Stimulated activated CD4-positive, alpha-beta T cell treated with anti-CD3 and anti-CD28 coated beads, Interleukin-2, amount 100 ng/mL, for 24 hours (primary cell): ENCODE measurements at regions not wholly inside any gene's neighbourhood (a gene's known extent, or its start where the extent isn't known, plus 50 kb on each side); places are given as distances from the start of the nearest gene placed in this dataset.
"Not testable (repeated sequence)": the region's sequence is repeated elsewhere in the genome, so short reads cannot be mapped to it uniquely, and the experiment has no call there.

Source experiments
- DNase-seq, 2 donors: peaks; one replicate each; pipeline ENCODE4 v3.0.0-alpha.2; 2020

GRCh38 chr5:72647806-72648205 is 140.6 kb upstream of the ZNF366 start:
- no peak for DNase-seq

GRCh38 chr5:72646246-72646866 is 139.1 kb upstream of the ZNF366 start:
- DNase-seq, result no peak

GRCh38 chr5:72645064-72645846 is 138.0 kb upstream of the ZNF366 start:
- no peak for DNase-seq

GRCh38 chr5:72644296-72644695 is 137.1 kb upstream of the ZNF366 start:
- DNase-seq, result no peak

GRCh38 chr5:72641164-72641563 is 134.0 kb upstream of the ZNF366 start:
- DNase-seq, result no peak

- DNase-seq, result no peak
Observed at GRCh38 chr5:72637058-72637457, 129.8 kb upstream of the ZNF366 start.

- DNase-seq, result not testable (repeated sequence)
Observed at GRCh38 chr5:72636565-72636964, 129.4 kb upstream of the ZNF366 start.

GRCh38 chr5:72634444-72634843 is 127.2 kb upstream of the ZNF366 start:
- DNase-seq, result no peak

GRCh38 chr5:72633649-72634048 is 126.4 kb upstream of the ZNF366 start:
- no peak for DNase-seq

- DNase-seq, result no peak
Observed at GRCh38 chr5:72633041-72633445, 125.8 kb upstream of the ZNF366 start.

- DNase-seq, result no peak
Observed at GRCh38 chr5:72630721-72631120, 123.5 kb upstream of the ZNF366 start.

GRCh38 chr5:72630081-72630480 is 122.9 kb upstream of the ZNF366 start:
- no peak for DNase-seq

GRCh38 chr5:72628771-72629371 is 121.7 kb upstream of the ZNF366 start:
- DNase-seq, result no peak

GRCh38 chr5:72625332-72625731 is 118.1 kb upstream of the ZNF366 start:
- no peak for DNase-seq

GRCh38 chr5:72624641-72625236 is 117.5 kb upstream of the ZNF366 start:
- no peak for DNase-seq

GRCh38 chr5:72623936-72624335 is 116.7 kb upstream of the ZNF366 start:
- no peak for DNase-seq

GRCh38 chr5:72623323-72623722 is 116.1 kb upstream of the ZNF366 start:
- no peak for DNase-seq

GRCh38 chr5:72622170-72622760 is 115.1 kb upstream of the ZNF366 start:
- no peak for DNase-seq

GRCh38 chr5:72621576-72621975 is 114.4 kb upstream of the ZNF366 start:
- DNase-seq, result no peak

- DNase-seq, result no peak
Observed at GRCh38 chr5:72619677-72620076, 112.5 kb upstream of the ZNF366 start.

- DNase-seq, result no peak
Observed at GRCh38 chr5:72619251-72619650, 112.0 kb upstream of the ZNF366 start.

GRCh38 chr5:72618708-72619107 is 111.5 kb upstream of the ZNF366 start:
- no peak for DNase-seq

GRCh38 chr5:72615061-72615460 is 107.9 kb upstream of the ZNF366 start:
- DNase-seq, result no peak
